Panc1 (cell line): ENCODE measurements at regions not wholly inside any gene's neighbourhood (a gene's known extent, or its start where the extent isn't known, plus 50 kb on each side); places are given as distances from the start of the nearest gene placed in this dataset.

Source experiments
- ATAC-seq: fragments of 200-7000 bp; cut with Tn5 transposase; 2 replicates; pipeline ENCODE4 v1.9.1; 2020; ENCODE audit warnings: mild to moderate bottlenecking, moderate library complexity
- BruUV-seq: library from RNA; stranded (reverse); fragments of 400-500 nt; replicated peaks from 2 replicates; lab custom pipeline; 2021; lab: Mats Ljungman, UMichigan
- CTCF ChIA-PET: fragments of 300-600 bp; sonication (Branson Sonifier 250); formaldehyde crosslinking; loops from one replicate; lab custom pipeline; 2022; ENCODE audit warnings: antibody characterized with exemption; lab: Charles Lee
- POLR2A ChIA-PET: fragments of 300-600 bp; sonication (Branson Sonifier 250); formaldehyde crosslinking; loops from one replicate; lab custom pipeline; 2022; ENCODE audit warnings: antibody characterized with exemption; lab: Charles Lee
- DNase-seq: peaks from one replicate; pipeline ENCODE4 v3.0.0-alpha.2; 2010; ENCODE audit warnings: low read depth, low spot score
- H3K27ac ChIP-seq: 2 replicates; pipeline ENCODE4 v1.5.1; 2011; ENCODE audit warnings: mild to moderate bottlenecking, low read length, inconsistent platforms
- H3K27me3 ChIP-seq: fragments of 200-500 bp; sonication (Bioruptor generic); 2 replicates; pipeline ENCODE4 v1.6.0; 2014; ENCODE audit warnings: low read length, inconsistent platforms; ENCODE audit not compliant: control insufficient read depth, insufficient read depth
- H3K36me3 ChIP-seq: fragments of 200-500 bp; sonication (Bioruptor generic); 2 replicates; pipeline ENCODE4 v1.5.1; 2014; ENCODE audit warnings: inconsistent platforms, mild to moderate bottlenecking, low read length, moderate library complexity; ENCODE audit not compliant: control insufficient read depth, insufficient read depth
- H3K4me1 ChIP-seq: 2 replicates; pipeline ENCODE4 v1.5.1; 2011; ENCODE audit warnings: inconsistent platforms, mild to moderate bottlenecking, low read length, moderate library complexity; ENCODE audit not compliant: control insufficient read depth, insufficient read depth
- H3K4me3 ChIP-seq, 2 experiments: 2 replicates each; pipeline ENCODE4 v1.5.1; 2011 to 2012; ENCODE audit warnings: low read depth in 2 of 2, low read length in 2 of 2, mild to moderate bottlenecking in 2 of 2, inconsistent platforms in 1 of 2, moderate library complexity in 1 of 2
- H3K9me3 ChIP-seq: fragments of 200-500 bp; sonication (Bioruptor generic); 2 replicates; pipeline ENCODE4 v1.5.1; 2014; ENCODE audit warnings: low read depth, mild to moderate bottlenecking, inconsistent platforms, low read length, moderate library complexity; ENCODE audit not compliant: control insufficient read depth, insufficient read depth
- POLR2AphosphoS5 ChIP-seq: IDR thresholded peaks from 2 replicates; pipeline ENCODE4 v1.6.1; 2012; ENCODE audit warnings: mild to moderate bottlenecking, low read depth, low read length, moderate library complexity
- SIN3A ChIP-seq: IDR thresholded peaks from 2 replicates; pipeline ENCODE4 v1.6.1; 2012; ENCODE audit warnings: low read depth, mild to moderate bottlenecking, low read length, moderate library complexity, borderline replicate concordance; ENCODE audit not compliant: insufficient read depth
- TCF7L2 ChIP-seq: IDR thresholded peaks from 2 replicates; pipeline ENCODE4 v1.6.1; 2011; ENCODE audit warnings: mild to moderate bottlenecking, low read depth, low read length, inconsistent platforms
- in situ Hi-C: cut with HindIII; loops from 2 replicates; pipeline ENCODE4 v1.10.0; 2016; ENCODE audit warnings: low sequenced_read_pairs, low pct_unique_long_range_greater_than_20kb
- intact Hi-C: fragments of 100-400 bp; cut with micrococcal nuclease; formaldehyde crosslinking; loops from one replicate; pipeline ENCODE4 v1.10.0; 2022; ENCODE audit not compliant: unreplicated experiment
- TF ChIP-seq, protein P1 (sequence below): fragments of 450-650 bp; IDR thresholded peaks from 2 replicates; pipeline ENCODE4 v1.5.1; 2017; ENCODE audit warnings: mild to moderate bottlenecking
- TF ChIP-seq, protein P2 (sequence below), 2 experiments: IDR thresholded peaks; 2 replicates each; pipeline ENCODE4 v1.6.1; 2011 to 2012; ENCODE audit warnings: low read depth in 2 of 2, control low read depth in 1 of 2, low read length in 1 of 2, mild to moderate bottlenecking in 1 of 2, moderate library complexity in 1 of 2; ENCODE audit not compliant: insufficient read depth in 1 of 2

DNA sequence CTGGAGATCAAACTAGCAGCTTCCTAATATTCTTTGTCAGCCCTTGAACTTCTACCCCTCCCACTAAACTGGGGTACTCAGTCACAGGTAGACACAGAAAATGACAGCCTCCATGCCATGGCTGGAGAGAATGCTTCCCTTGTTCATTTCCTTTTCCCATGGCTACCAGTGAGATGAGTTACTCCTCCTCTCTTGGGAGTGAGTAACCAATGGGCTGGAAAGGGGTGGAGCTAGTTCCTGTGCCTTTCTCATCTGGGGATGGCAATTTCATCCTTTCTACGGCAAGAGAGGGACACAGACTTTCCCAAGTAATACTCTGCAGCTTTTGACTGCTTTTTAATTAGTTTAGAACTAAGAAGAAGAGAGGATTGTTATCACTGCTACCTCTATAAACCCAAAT lies 1045.6 kb upstream of the WWC1 start:
- ATAC-seq (no peak), DNase-seq (no peak)
- no peak overlapping the region for H3K27ac ChIP-seq
- H3K4me1 ChIP-seq, result no peaks in the 10 kb centered on the region
- H3K4me3 ChIP-seq, result no peak overlapping the region
- ChIA-PET CTCF (no interaction called here), POLR2A (no interaction called here)
- in situ Hi-C loops, result no loop called here
- intact Hi-C loops, result no loop called here
- H3K36me3 ChIP-seq, result no peaks in the 10 kb centered on the region
- no TSS peak for BruUV-seq
- no peak for TF ChIP-seq TCF7L2
- no peak for TF ChIP-seq SIN3A
- TF ChIP-seq POLR2AphosphoS5, result no peak
- TF ChIP-seq, protein P1, sequence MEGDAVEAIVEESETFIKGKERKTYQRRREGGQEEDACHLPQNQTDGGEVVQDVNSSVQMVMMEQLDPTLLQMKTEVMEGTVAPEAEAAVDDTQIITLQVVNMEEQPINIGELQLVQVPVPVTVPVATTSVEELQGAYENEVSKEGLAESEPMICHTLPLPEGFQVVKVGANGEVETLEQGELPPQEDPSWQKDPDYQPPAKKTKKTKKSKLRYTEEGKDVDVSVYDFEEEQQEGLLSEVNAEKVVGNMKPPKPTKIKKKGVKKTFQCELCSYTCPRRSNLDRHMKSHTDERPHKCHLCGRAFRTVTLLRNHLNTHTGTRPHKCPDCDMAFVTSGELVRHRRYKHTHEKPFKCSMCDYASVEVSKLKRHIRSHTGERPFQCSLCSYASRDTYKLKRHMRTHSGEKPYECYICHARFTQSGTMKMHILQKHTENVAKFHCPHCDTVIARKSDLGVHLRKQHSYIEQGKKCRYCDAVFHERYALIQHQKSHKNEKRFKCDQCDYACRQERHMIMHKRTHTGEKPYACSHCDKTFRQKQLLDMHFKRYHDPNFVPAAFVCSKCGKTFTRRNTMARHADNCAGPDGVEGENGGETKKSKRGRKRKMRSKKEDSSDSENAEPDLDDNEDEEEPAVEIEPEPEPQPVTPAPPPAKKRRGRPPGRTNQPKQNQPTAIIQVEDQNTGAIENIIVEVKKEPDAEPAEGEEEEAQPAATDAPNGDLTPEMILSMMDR, result no peak
- no peaks in the 10 kb centered on the region for H3K27me3 ChIP-seq
- H3K9me3 ChIP-seq, result no peaks in the 10 kb centered on the region

DNA sequence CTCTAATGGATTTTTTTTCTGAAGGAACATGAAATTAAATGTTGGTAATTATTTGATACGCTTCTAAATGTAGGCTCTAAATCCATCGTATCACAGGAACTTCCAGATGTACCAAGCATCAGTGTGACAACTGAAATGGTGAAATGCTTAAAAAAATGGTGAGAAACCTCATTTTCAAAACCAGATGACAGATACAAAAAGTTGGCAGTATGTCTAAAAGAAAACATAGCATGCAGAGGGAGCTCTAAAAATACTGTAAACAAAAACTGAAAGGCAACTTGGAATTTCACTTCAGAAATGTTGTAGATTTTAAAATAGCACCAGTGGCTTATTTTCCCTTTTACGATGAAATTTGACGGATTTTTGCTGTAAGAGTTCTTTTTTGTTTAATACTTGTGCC lies 1043.6 kb upstream of the WWC1 start:
- Histone ChIP-seq H3K4me3 (no peak overlapping the region), H3K36me3 (no peaks in the 10 kb centered on the region), H3K27me3 (no peaks in the 10 kb centered on the region), H3K9me3 (no peaks in the 10 kb centered on the region), H3K4me1 (no peaks in the 10 kb centered on the region), H3K27ac (no peak overlapping the region)
- DNase-seq (no peak), ATAC-seq (no peak)
- BruUV-seq, result no TSS peak
- ChIA-PET POLR2A (no interaction called here), CTCF (no interaction called here)
- in situ Hi-C loops, result no loop called here
- TF ChIP-seq TCF7L2 (no peak), SIN3A (no peak), POLR2AphosphoS5 (no peak)
- TF ChIP-seq, protein P1, result no peak
- TF ChIP-seq, protein P2, sequence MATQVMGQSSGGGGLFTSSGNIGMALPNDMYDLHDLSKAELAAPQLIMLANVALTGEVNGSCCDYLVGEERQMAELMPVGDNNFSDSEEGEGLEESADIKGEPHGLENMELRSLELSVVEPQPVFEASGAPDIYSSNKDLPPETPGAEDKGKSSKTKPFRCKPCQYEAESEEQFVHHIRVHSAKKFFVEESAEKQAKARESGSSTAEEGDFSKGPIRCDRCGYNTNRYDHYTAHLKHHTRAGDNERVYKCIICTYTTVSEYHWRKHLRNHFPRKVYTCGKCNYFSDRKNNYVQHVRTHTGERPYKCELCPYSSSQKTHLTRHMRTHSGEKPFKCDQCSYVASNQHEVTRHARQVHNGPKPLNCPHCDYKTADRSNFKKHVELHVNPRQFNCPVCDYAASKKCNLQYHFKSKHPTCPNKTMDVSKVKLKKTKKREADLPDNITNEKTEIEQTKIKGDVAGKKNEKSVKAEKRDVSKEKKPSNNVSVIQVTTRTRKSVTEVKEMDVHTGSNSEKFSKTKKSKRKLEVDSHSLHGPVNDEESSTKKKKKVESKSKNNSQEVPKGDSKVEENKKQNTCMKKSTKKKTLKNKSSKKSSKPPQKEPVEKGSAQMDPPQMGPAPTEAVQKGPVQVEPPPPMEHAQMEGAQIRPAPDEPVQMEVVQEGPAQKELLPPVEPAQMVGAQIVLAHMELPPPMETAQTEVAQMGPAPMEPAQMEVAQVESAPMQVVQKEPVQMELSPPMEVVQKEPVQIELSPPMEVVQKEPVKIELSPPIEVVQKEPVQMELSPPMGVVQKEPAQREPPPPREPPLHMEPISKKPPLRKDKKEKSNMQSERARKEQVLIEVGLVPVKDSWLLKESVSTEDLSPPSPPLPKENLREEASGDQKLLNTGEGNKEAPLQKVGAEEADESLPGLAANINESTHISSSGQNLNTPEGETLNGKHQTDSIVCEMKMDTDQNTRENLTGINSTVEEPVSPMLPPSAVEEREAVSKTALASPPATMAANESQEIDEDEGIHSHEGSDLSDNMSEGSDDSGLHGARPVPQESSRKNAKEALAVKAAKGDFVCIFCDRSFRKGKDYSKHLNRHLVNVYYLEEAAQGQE (IDR thresholded peaks at IDR 0.05; ENCODE audit: insufficient read depth in 1 of 2, low read depth in 2 of 2, low read length in 1 of 2), result no peak
- intact Hi-C loops, result no loop called here
